ENCODE measurements at regions not wholly inside any gene's neighbourhood (a gene's known extent, or its start where the extent isn't known, plus 50 kb on each side); places are given as distances from the start of the nearest gene placed in this dataset.

GRCh38 chr5:147057051-147057450 lies 177.8 kb upstream of the STK32A start:
- DNase-seq (ENCODE audit: low spot score in 2 of 2) (no peak), ATAC-seq (no peak)
- Mint-ChIP-seq H3K27ac (no peak overlapping the region), H3K9me3 (no peaks in the 10 kb centered on the region), H3K36me3 (no peaks in the 10 kb centered on the region)

GRCh38 chr5:147061431-147061830 lies 173.4 kb upstream of the STK32A start:
- peaks cover 0 to 7% of the 10 kb centered on the region in 2 donors for H3K9me3 Mint-ChIP-seq
- no peak for ATAC-seq
- no peaks in the 10 kb centered on the region for H3K36me3 Mint-ChIP-seq
- no peak for DNase-seq (ENCODE audit: low spot score in 2 of 2)
- no peak overlapping the region for H3K27ac Mint-ChIP-seq

- DNase-seq (ENCODE audit: low spot score in 2 of 2) (no peak), ATAC-seq (no peak)
- Mint-ChIP-seq H3K9me3 (peaks cover 0 to 7% of the 10 kb centered on the region in 2 donors), H3K36me3 (no peaks in the 10 kb centered on the region), H3K27ac (no peak overlapping the region)
Observed at GRCh38 chr5:147062427-147062826, 172.4 kb upstream of the STK32A start.

GRCh38 chr5:147063943-147064342 lies 170.9 kb upstream of the STK32A start:
- DNase-seq (ENCODE audit: low spot score in 2 of 2) (no peak), ATAC-seq (no peak)
- H3K9me3 Mint-ChIP-seq = peaks cover 0 to 7% of the 10 kb centered on the region in 2 donors
- no peak overlapping the region for H3K27ac Mint-ChIP-seq
- H3K36me3 Mint-ChIP-seq = no peaks in the 10 kb centered on the region

GRCh38 chr5:147065071-147065470 lies 169.8 kb upstream of the STK32A start:
- H3K9me3 Mint-ChIP-seq = peaks cover 0 to 7% of the 10 kb centered on the region in 2 donors
- no peak for DNase-seq (ENCODE audit: low spot score in 2 of 2)
- ATAC-seq = peak in 1 of 2 donors; percentile 37
- no peaks in the 10 kb centered on the region for H3K36me3 Mint-ChIP-seq
- peak overlapping the region in 1 of 2 donors; percentile 18 for H3K27ac Mint-ChIP-seq

- H3K27ac Mint-ChIP-seq = no peak overlapping the region
- no peak for DNase-seq (ENCODE audit: low spot score in 2 of 2)
- H3K9me3 Mint-ChIP-seq = peaks cover 0 to 7% of the 10 kb centered on the region in 2 donors
- H3K36me3 Mint-ChIP-seq = no peaks in the 10 kb centered on the region
- ATAC-seq = no peak
Observed at GRCh38 chr5:147068998-147069397, 165.8 kb upstream of the STK32A start.

- H3K27ac Mint-ChIP-seq = no peak overlapping the region
- H3K36me3 Mint-ChIP-seq = no peaks in the 10 kb centered on the region
- H3K9me3 Mint-ChIP-seq = no peaks in the 10 kb centered on the region
- DNase-seq (ENCODE audit: low spot score in 2 of 2) = no peak
- no peak for ATAC-seq
Observed at GRCh38 chr5:147072622-147073021, 162.2 kb upstream of the STK32A start.

- ATAC-seq (no peak), DNase-seq (ENCODE audit: low spot score in 2 of 2) (no peak)
- no peaks in the 10 kb centered on the region for H3K36me3 Mint-ChIP-seq
- H3K27ac Mint-ChIP-seq = no peak overlapping the region
- H3K9me3 Mint-ChIP-seq = no peaks in the 10 kb centered on the region
Observed at GRCh38 chr5:147073098-147073497, 161.7 kb upstream of the STK32A start.

GRCh38 chr5:147075187-147075586 lies 159.6 kb upstream of the STK32A start:
- Mint-ChIP-seq H3K27ac (no peak overlapping the region), H3K9me3 (no peaks in the 10 kb centered on the region), H3K36me3 (no peaks in the 10 kb centered on the region)
- ATAC-seq (no peak), DNase-seq (ENCODE audit: low spot score in 2 of 2) (no peak)

- Mint-ChIP-seq H3K27ac (no peak overlapping the region), H3K9me3 (no peaks in the 10 kb centered on the region), H3K36me3 (no peaks in the 10 kb centered on the region)
- ATAC-seq (no peak), DNase-seq (ENCODE audit: low spot score in 2 of 2) (no peak)
Observed at GRCh38 chr5:147080391-147080790, 154.4 kb upstream of the STK32A start.

GRCh38 chr5:147081311-147081764 lies 153.5 kb upstream of the STK32A start:
- DNase-seq (ENCODE audit: low spot score in 2 of 2) = no peak
- Mint-ChIP-seq H3K36me3 (no peaks in the 10 kb centered on the region), H3K9me3 (no peaks in the 10 kb centered on the region), H3K27ac (no peak overlapping the region)
- no peak for ATAC-seq

GRCh38 chr5:147084702-147085101 lies 150.1 kb upstream of the STK32A start:
- no peak for ATAC-seq
- Mint-ChIP-seq H3K27ac (no peak overlapping the region), H3K9me3 (no peaks in the 10 kb centered on the region), H3K36me3 (no peaks in the 10 kb centered on the region)
- DNase-seq (ENCODE audit: low spot score in 2 of 2) = no peak

- H3K27ac Mint-ChIP-seq = no peak overlapping the region
- no peak for DNase-seq (ENCODE audit: low spot score in 2 of 2)
- no peaks in the 10 kb centered on the region for H3K36me3 Mint-ChIP-seq
- ATAC-seq = no peak
- H3K9me3 Mint-ChIP-seq = no peaks in the 10 kb centered on the region
Observed at GRCh38 chr5:147085409-147085808, 149.4 kb upstream of the STK32A start.

- DNase-seq (ENCODE audit: low spot score in 2 of 2) (no peak), ATAC-seq (no peak)
- Mint-ChIP-seq H3K9me3 (no peaks in the 10 kb centered on the region), H3K36me3 (no peaks in the 10 kb centered on the region), H3K27ac (no peak overlapping the region)
Observed at GRCh38 chr5:147092044-147092443, 142.8 kb upstream of the STK32A start.

- ATAC-seq = no peak
Observed at GRCh38 chr5:147093138-147093537, 141.7 kb upstream of the STK32A start.

GRCh38 chr5:147095740-147096139 lies 139.1 kb upstream of the STK32A start:
- Mint-ChIP-seq H3K27ac (no peak overlapping the region), H3K9me3 (no peaks in the 10 kb centered on the region), H3K36me3 (no peaks in the 10 kb centered on the region)
- no peak for DNase-seq (ENCODE audit: low spot score in 2 of 2)
- ATAC-seq = no peak

More at GRCh38 chr5:147093138-147093537, 141.7 kb upstream of the STK32A start:
- no peak for DNase-seq (ENCODE audit: low spot score in 2 of 2)
- H3K9me3 Mint-ChIP-seq = no peaks in the 10 kb centered on the region
- no peak overlapping the region for H3K27ac Mint-ChIP-seq
- H3K36me3 Mint-ChIP-seq = no peaks in the 10 kb centered on the region

- ATAC-seq (no peak), DNase-seq (ENCODE audit: low spot score in 2 of 2) (peak in 1 of 2 donors; percentile 20)
- Mint-ChIP-seq H3K36me3 (no peaks in the 10 kb centered on the region), H3K27ac (no peak overlapping the region), H3K9me3 (no peaks in the 10 kb centered on the region)
Observed at GRCh38 chr5:147098233-147098790, 136.5 kb upstream of the STK32A start.

- H3K36me3 Mint-ChIP-seq = no peaks in the 10 kb centered on the region
- DNase-seq (ENCODE audit: low spot score in 2 of 2) (no peak), ATAC-seq (no peak)
- no peak overlapping the region for H3K27ac Mint-ChIP-seq
- H3K9me3 Mint-ChIP-seq = no peaks in the 10 kb centered on the region
Observed at GRCh38 chr5:147101659-147102369, 133.0 kb upstream of the STK32A start.
